ENCODE measurements at regions not wholly inside any gene's neighbourhood (a gene's known extent, or its start where the extent isn't known, plus 50 kb on each side); places are given as distances from the start of the nearest gene placed in this dataset.

GRCh38 chr1:89465201-89465600 lies 59.4 kb upstream of the LRRC8B start:
- TF ChIP-seq CTCF (IDR thresholded peaks at IDR 0.05; ENCODE audit: unreplicated experiment in 3 of 3) = no peak
- Mint-ChIP-seq H3K27me3 (ENCODE audit: low read depth) (no peaks in the 10 kb centered on the region), H3K9me3 (no peaks in the 10 kb centered on the region), H3K4me1 (no peaks in the 10 kb centered on the region), H3K36me3 (ENCODE audit: low read depth) (no peaks in the 10 kb centered on the region), H3K4me3 (no peak overlapping the region), H3K27ac (no peak overlapping the region)

GRCh38 chr1:89466307-89466930 lies 58.2 kb upstream of the LRRC8B start:
- H3K9me3 Mint-ChIP-seq = no peaks in the 10 kb centered on the region
- TF ChIP-seq CTCF (IDR thresholded peaks at IDR 0.05; ENCODE audit: unreplicated experiment in 3 of 3) = no peak
- H3K27me3 Mint-ChIP-seq (ENCODE audit: low read depth) = no peaks in the 10 kb centered on the region
- no peak overlapping the region for H3K27ac Mint-ChIP-seq
- H3K4me3 Mint-ChIP-seq = no peak overlapping the region
- no peaks in the 10 kb centered on the region for H3K36me3 Mint-ChIP-seq (ENCODE audit: low read depth)
- no peaks in the 10 kb centered on the region for H3K4me1 Mint-ChIP-seq

GRCh38 chr1:89472253-89472652 lies 52.4 kb upstream of the LRRC8B start:
- H3K4me3 Mint-ChIP-seq = no peak overlapping the region
- no peak overlapping the region for H3K27ac Mint-ChIP-seq
- H3K4me1 Mint-ChIP-seq = no peaks in the 10 kb centered on the region
- no peaks in the 10 kb centered on the region for H3K27me3 Mint-ChIP-seq (ENCODE audit: low read depth)
- peaks cover 23% of the 10 kb centered on the region for H3K9me3 Mint-ChIP-seq
- no peak for TF ChIP-seq CTCF (IDR thresholded peaks at IDR 0.05; ENCODE audit: unreplicated experiment in 3 of 3)
- no peaks in the 10 kb centered on the region for H3K36me3 Mint-ChIP-seq (ENCODE audit: low read depth)

- Mint-ChIP-seq H3K27ac (no peak overlapping the region), H3K27me3 (ENCODE audit: low read depth) (no peaks in the 10 kb centered on the region), H3K4me1 (no peaks in the 10 kb centered on the region), H3K4me3 (no peak overlapping the region), H3K9me3 (peaks cover 23% of the 10 kb centered on the region), H3K36me3 (ENCODE audit: low read depth) (no peaks in the 10 kb centered on the region)
- TF ChIP-seq CTCF (IDR thresholded peaks at IDR 0.05; ENCODE audit: unreplicated experiment in 3 of 3) = no peak
These were observed 51.7 kb upstream of the LRRC8B start for GRCh38 chr1:89472886-89473417.
